GM23248 (cell line): ENCODE measurements at regions not wholly inside any gene's neighbourhood (a gene's known extent, or its start where the extent isn't known, plus 50 kb on each side); places are given as distances from the start of the nearest gene placed in this dataset.

Experiments used
- EZH2 ChIP-seq: fragments of 200-600 bp; sonication (generic); IDR thresholded peaks from 2 replicates; pipeline ENCODE4 v1.6.1; 2018; ENCODE audit warnings: antibody characterized with exemption, mild to moderate bottlenecking; ENCODE audit not compliant: insufficient read depth, poor library complexity, severe bottlenecking
- EZH2phosphoT487 ChIP-seq: fragments of 200-600 bp; sonication (generic); IDR thresholded peaks from 2 replicates; pipeline ENCODE4 v1.6.1; 2018; ENCODE audit warnings: antibody characterized with exemption, moderate library complexity, mild to moderate bottlenecking, low read depth; ENCODE audit not compliant: insufficient read depth

DNA sequence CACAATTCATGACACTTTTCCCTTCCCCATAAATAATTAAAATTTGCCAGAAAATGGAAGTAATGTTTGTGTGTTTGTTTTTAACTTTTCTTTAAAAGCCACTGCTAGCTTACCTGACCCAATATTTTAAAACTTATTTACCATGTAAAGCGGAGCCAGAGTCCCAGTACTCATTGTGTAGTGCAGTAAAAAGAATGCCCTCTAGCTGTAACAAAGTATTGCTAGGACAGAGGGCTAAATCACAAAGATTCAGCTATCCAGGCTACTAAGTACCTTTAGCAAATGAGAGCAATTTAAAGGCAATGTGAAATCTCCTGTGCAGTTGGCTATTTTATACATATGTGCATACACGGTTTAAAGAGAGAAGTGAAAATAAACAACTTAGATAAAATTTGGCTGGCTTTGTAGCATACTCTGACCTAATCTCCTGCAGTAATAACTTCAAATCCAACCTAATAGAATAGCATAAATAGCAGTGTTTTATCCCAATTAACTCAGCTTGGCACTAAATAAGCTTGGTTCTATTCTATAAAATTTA, 997.4 kb upstream of the PIK3C3 start:
- TF ChIP-seq EZH2phosphoT487 (no peak), EZH2 (no peak)
